SIG-M5 (cell line): ENCODE measurements at regions not wholly inside any gene's neighbourhood (a gene's known extent, or its start where the extent isn't known, plus 50 kb on each side); places are given as distances from the start of the nearest gene placed in this dataset.
"Not testable (repeated sequence)": the region's sequence is repeated elsewhere in the genome, so short reads cannot be mapped to it uniquely, and the experiment has no call there.

ENCODE experiments used
- DNase-seq: peaks from one replicate; lab custom pipeline; 2025; lab: John Stamatoyannopoulos, UW

GRCh38 chr5:138647794-138648410 lies 72.7 kb upstream of the HSPA9 start:
- no peak for DNase-seq

GRCh38 chr5:138647261-138647788 lies 72.1 kb upstream of the HSPA9 start:
- DNase-seq: no peak

- no peak for DNase-seq
These were observed 71.5 kb upstream of the HSPA9 start for GRCh38 chr5:138646671-138647070.

- no peak for DNase-seq
These were observed 70.8 kb upstream of the HSPA9 start for GRCh38 chr5:138645778-138646575.

- DNase-seq: no peak
These were observed 68.0 kb upstream of the HSPA9 start for GRCh38 chr5:138643040-138643791.

GRCh38 chr5:138641547-138642298 lies 66.5 kb upstream of the HSPA9 start:
- no peak for DNase-seq

- DNase-seq: no peak
These were observed 65.5 kb upstream of the HSPA9 start for GRCh38 chr5:138640646-138641254.

- no peak for DNase-seq
These were observed 64.9 kb upstream of the HSPA9 start for GRCh38 chr5:138640138-138640537.

- DNase-seq: no peak
These were observed 64.1 kb upstream of the HSPA9 start for GRCh38 chr5:138639326-138639725.

GRCh38 chr5:138637256-138637655 lies 62.1 kb upstream of the HSPA9 start:
- no peak for DNase-seq

GRCh38 chr5:138636398-138636944 lies 61.3 kb upstream of the HSPA9 start:
- DNase-seq: no peak

GRCh38 chr5:138635708-138636107 lies 60.5 kb upstream of the HSPA9 start:
- no peak for DNase-seq

- no peak for DNase-seq
These were observed 60.1 kb upstream of the HSPA9 start for GRCh38 chr5:138635265-138635664.

- DNase-seq: not testable (repeated sequence)
These were observed 59.6 kb upstream of the HSPA9 start for GRCh38 chr5:138634804-138635203.

- no peak for DNase-seq
These were observed 57.8 kb upstream of the HSPA9 start for GRCh38 chr5:138632900-138633489.

GRCh38 chr5:138631096-138631928 lies 56.1 kb upstream of the HSPA9 start:
- no peak for DNase-seq

- DNase-seq: no peak
These were observed 54.2 kb upstream of the HSPA9 start for GRCh38 chr5:138629392-138629791.

GRCh38 chr5:138626333-138626944 lies 51.2 kb upstream of the HSPA9 start:
- DNase-seq: no peak

- DNase-seq: no peak
These were observed 49.9 kb upstream of the HSPA9 start for GRCh38 chr5:138625134-138625533.
